Vagina (tissue), 2 donors: ENCODE measurements at regions not wholly inside any gene's neighbourhood (a gene's known extent, or its start where the extent isn't known, plus 50 kb on each side); places are given as distances from the start of the nearest gene placed in this dataset.

Experiments used
- DNase-seq, 2 donors: peaks; one replicate each; pipeline ENCODE4 v3.0.0-alpha.2; 2017; ENCODE audit errors: extremely low spot score in 2 of 2
- H3K27ac ChIP-seq: fragments of 200-600 bp; sonication (generic); one replicate; pipeline ENCODE4 v1.5.1; 2019
- H3K27me3 ChIP-seq: fragments of 200-600 bp; sonication (generic); one replicate; pipeline ENCODE4 v1.5.1; 2019
- H3K36me3 ChIP-seq, 2 donors: fragments of 200-600 bp; sonication (generic); one replicate each; pipeline ENCODE4 v1.5.1; 2017 to 2019
- H3K4me1 ChIP-seq: fragments of 200-600 bp; sonication (generic); one replicate; pipeline ENCODE4 v1.5.1; 2019
- H3K4me3 ChIP-seq, 2 donors: fragments of 200-600 bp; sonication (generic); 1 replicate in 1 of 2; 2 replicates in 1 of 2; pipeline ENCODE4 v1.5.1; 2016 to 2019
- H3K9me3 ChIP-seq: fragments of 200-600 bp; sonication (generic); one replicate; pipeline ENCODE4 v1.5.1; 2019
- POLR2A ChIP-seq, 2 donors: fragments of 450-650 bp; IDR thresholded peaks; one replicate each; pipeline ENCODE4 v1.6.1; 2017; ENCODE audit warnings: antibody characterized with exemption in 2 of 2, mild to moderate bottlenecking in 2 of 2, moderate library complexity in 2 of 2
- POLR2AphosphoS5 ChIP-seq, 2 donors: sonication (generic); formaldehyde crosslinking; IDR thresholded peaks; one replicate each; pipeline ENCODE4 v1.9.0; 2017; ENCODE audit warnings: antibody characterized with exemption in 2 of 2, mild to moderate bottlenecking in 2 of 2, low read depth in 1 of 2; ENCODE audit not compliant: insufficient read depth in 1 of 2
- intact Hi-C: fragments of 100-400 bp; cut with DNase I; formaldehyde crosslinking; loops from one replicate; pipeline ENCODE4 v1.15.1; 2023
- TF ChIP-seq, protein P1 (sequence below), 3 experiments: fragments of 450-650 bp in 2 of 3; fragments of 200-600 bp in 1 of 3; sonication (generic) in 1 of 3; IDR thresholded peaks; one replicate each; pipeline ENCODE4 v1.5.1; 2017 to 2019; ENCODE audit warnings: antibody characterized with exemption in 3 of 3, mild to moderate bottlenecking in 2 of 3, moderate library complexity in 2 of 3

DNA sequence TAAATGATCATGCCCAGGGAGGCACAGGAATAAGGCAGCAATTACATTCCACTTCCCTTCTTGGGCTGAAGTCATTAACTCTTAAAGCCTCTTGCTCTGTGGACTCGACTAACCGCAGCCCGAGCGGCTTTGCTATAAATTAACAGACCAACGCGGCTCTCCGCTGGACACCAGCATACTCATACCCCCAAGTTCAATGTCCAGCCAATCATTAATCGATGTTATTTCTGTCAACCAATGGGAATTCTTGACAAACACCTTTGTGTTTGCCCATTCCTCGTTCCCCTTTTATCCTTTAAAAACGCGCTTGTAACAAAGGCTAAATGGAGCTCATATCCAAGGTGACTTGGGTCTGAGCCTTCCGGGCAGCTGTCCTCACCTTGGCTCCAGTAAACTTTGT is 183.1 kb upstream of the RALGAPA2 start:
- Histone ChIP-seq H3K9me3 (no peaks in the 10 kb centered on the region), H3K27me3 (no peaks in the 10 kb centered on the region)

DNA sequence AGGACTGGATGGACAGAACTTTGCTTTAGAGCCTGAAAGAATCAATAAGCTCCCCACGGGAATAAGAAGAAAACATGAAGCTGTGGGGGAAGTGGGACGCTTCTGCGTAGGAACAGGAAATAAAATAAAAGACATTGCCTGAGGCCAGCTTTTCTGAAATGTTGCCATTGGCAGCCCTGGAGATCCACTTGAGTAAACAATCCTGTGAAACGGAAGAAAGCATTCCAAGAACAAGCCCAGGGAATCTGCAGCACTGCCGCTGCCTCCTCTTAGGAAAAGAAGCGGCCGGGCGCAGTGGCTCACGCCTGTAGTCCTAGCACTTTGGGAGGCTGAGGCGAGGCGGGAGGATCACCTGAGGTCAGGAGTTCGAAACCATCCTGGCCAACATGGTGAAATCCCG is 182.3 kb upstream of the RALGAPA2 start:
- Histone ChIP-seq H3K9me3 (no peaks in the 10 kb centered on the region), H3K27me3 (no peaks in the 10 kb centered on the region), H3K4me3 (no peak overlapping the region), H3K27ac (no peak overlapping the region), H3K4me1 (peaks cover 10% of the 10 kb centered on the region), H3K36me3 (no peaks in the 10 kb centered on the region)
- no peak for DNase-seq
- TF ChIP-seq POLR2A (IDR thresholded peaks at IDR 0.05): no peak
- TF ChIP-seq, protein P1, sequence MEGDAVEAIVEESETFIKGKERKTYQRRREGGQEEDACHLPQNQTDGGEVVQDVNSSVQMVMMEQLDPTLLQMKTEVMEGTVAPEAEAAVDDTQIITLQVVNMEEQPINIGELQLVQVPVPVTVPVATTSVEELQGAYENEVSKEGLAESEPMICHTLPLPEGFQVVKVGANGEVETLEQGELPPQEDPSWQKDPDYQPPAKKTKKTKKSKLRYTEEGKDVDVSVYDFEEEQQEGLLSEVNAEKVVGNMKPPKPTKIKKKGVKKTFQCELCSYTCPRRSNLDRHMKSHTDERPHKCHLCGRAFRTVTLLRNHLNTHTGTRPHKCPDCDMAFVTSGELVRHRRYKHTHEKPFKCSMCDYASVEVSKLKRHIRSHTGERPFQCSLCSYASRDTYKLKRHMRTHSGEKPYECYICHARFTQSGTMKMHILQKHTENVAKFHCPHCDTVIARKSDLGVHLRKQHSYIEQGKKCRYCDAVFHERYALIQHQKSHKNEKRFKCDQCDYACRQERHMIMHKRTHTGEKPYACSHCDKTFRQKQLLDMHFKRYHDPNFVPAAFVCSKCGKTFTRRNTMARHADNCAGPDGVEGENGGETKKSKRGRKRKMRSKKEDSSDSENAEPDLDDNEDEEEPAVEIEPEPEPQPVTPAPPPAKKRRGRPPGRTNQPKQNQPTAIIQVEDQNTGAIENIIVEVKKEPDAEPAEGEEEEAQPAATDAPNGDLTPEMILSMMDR (IDR thresholded peaks at IDR 0.05): no peak
- no peak for TF ChIP-seq POLR2AphosphoS5 (IDR thresholded peaks at IDR 0.05; ENCODE audit: insufficient read depth in 1 of 2, low read depth in 1 of 2)
- intact Hi-C loops: no loop called here

More for the DNA sequence above, 183.1 kb upstream of the RALGAPA2 start:
- Histone ChIP-seq H3K27ac (no peak overlapping the region), H3K4me3 (no peak overlapping the region), H3K4me1 (peaks cover 10% of the 10 kb centered on the region), H3K36me3 (no peaks in the 10 kb centered on the region)
- intact Hi-C loops: no loop called here
- TF ChIP-seq POLR2A (IDR thresholded peaks at IDR 0.05) (no peak), POLR2AphosphoS5 (IDR thresholded peaks at IDR 0.05; ENCODE audit: insufficient read depth in 1 of 2, low read depth in 1 of 2) (no peak)
- TF ChIP-seq, protein P1 (IDR thresholded peaks at IDR 0.05): no peak
- no peak for DNase-seq

DNA sequence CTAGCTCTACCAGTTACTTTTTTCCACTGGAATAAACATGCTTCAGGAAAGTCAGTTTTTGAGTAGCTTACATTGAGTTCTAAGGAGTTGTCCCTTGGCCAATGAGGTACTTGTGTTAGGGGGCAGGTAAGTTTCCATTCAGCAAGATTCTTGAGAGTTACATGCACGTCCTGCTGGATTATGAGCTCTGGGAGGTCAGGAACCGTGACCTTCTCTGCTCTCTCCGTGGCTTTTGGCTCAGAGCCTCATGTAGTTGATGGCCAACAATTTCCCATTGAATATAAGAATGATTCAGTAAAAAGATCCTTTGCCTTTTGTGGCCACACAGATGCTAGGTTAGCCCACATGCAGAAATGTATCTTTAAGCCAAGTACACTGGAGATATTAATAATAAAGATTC is 181.8 kb upstream of the RALGAPA2 start:
- no peak overlapping the region for H3K4me3 ChIP-seq
- no peak overlapping the region for H3K27ac ChIP-seq
- no peaks in the 10 kb centered on the region for H3K27me3 ChIP-seq
- no peak for DNase-seq
- intact Hi-C loops: no loop called here
- H3K9me3 ChIP-seq: no peaks in the 10 kb centered on the region
- H3K4me1 ChIP-seq: peaks cover 10% of the 10 kb centered on the region
- TF ChIP-seq, protein P1 (IDR thresholded peaks at IDR 0.05): no peak
- TF ChIP-seq POLR2AphosphoS5 (IDR thresholded peaks at IDR 0.05; ENCODE audit: insufficient read depth in 1 of 2, low read depth in 1 of 2) (no peak), POLR2A (IDR thresholded peaks at IDR 0.05) (no peak)
- no peaks in the 10 kb centered on the region for H3K36me3 ChIP-seq

DNA sequence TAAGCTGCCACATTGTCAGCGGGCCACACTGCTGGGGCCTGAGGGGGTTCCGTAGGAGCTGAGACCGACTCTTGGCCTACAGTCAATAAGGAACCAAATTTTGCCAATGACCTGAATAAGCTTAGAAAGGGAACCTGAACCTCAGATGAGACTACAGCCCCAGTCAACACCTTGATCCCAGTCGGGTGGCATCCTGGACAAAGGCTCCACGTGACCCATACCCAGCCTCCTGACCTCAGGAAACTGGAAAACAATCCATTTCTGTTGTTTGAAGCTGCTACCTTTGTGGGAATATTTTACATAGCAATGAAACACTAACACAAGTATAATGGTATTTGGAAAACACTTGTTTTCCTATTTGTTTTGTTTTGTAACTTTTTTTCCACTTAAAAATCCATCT is 179.9 kb upstream of the RALGAPA2 start:
- Histone ChIP-seq H3K27me3 (no peaks in the 10 kb centered on the region), H3K4me3 (no peak overlapping the region), H3K9me3 (no peaks in the 10 kb centered on the region), H3K4me1 (peaks cover 10% of the 10 kb centered on the region), H3K27ac (no peak overlapping the region), H3K36me3 (no peaks in the 10 kb centered on the region)
- intact Hi-C loops: no loop called here
- TF ChIP-seq POLR2A (IDR thresholded peaks at IDR 0.05): no peak
- TF ChIP-seq, protein P1 (IDR thresholded peaks at IDR 0.05): no peak
- no peak for TF ChIP-seq POLR2AphosphoS5 (IDR thresholded peaks at IDR 0.05; ENCODE audit: insufficient read depth in 1 of 2, low read depth in 1 of 2)
- no peak for DNase-seq

DNA sequence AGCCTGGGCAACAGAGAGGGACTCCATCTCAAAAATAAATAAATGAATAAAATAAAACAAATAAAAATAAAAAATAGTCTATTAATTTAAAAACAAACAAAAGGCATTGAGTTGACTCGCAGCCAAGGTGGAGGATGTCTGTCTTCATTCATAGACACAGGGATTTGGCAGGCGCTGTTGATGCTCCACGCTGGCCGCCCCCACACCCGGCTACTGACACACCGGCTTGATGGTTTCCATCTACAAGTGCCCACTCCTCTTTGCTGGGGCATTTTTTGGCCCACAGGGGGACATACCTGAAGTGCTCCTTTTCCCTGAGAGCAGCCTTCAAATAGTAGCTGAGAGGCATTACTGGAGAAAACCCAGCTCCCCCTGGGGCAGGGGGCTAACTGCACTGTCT is 178.3 kb upstream of the RALGAPA2 start:
- no peaks in the 10 kb centered on the region for H3K27me3 ChIP-seq
- H3K27ac ChIP-seq: no peak overlapping the region
- H3K4me3 ChIP-seq: no peak overlapping the region
- intact Hi-C loops: no loop called here
- no peak for TF ChIP-seq POLR2A (IDR thresholded peaks at IDR 0.05)
- TF ChIP-seq, protein P1 (IDR thresholded peaks at IDR 0.05): no peak
- no peak for TF ChIP-seq POLR2AphosphoS5 (IDR thresholded peaks at IDR 0.05; ENCODE audit: insufficient read depth in 1 of 2, low read depth in 1 of 2)
- H3K4me1 ChIP-seq: peaks cover 10% of the 10 kb centered on the region
- no peak for DNase-seq
- H3K36me3 ChIP-seq: no peaks in the 10 kb centered on the region
- no peaks in the 10 kb centered on the region for H3K9me3 ChIP-seq
